SJSA1 (cell line): ENCODE measurements at regions not wholly inside any gene's neighbourhood (a gene's known extent, or its start where the extent isn't known, plus 50 kb on each side); places are given as distances from the start of the nearest gene placed in this dataset.

Experiments used
- DNase-seq, 2 experiments: peaks; one replicate each; pipeline ENCODE4 v3.0.0-alpha.2; 2015 to 2020; ENCODE audit warnings: low spot score in 2 of 2, low read depth in 1 of 2
- H3K27ac ChIP-seq: fragments of 250-450 bp; sonication (Bioruptor Pico); 2 replicates; pipeline ENCODE4 v1.5.1; 2020; ENCODE audit warnings: mild to moderate bottlenecking, moderate library complexity
- H3K27me3 ChIP-seq: fragments of 250-450 bp; sonication (Bioruptor Pico); replicated peaks from 2 replicates; pipeline ENCODE4 v1.5.1; 2020; ENCODE audit warnings: mild to moderate bottlenecking, moderate library complexity
- H3K36me3 ChIP-seq: fragments of 250-450 bp; sonication (Bioruptor Pico); 2 replicates; pipeline ENCODE4 v1.5.1; 2020; ENCODE audit warnings: mild to moderate bottlenecking
- H3K4me1 ChIP-seq: fragments of 250-450 bp; sonication (Bioruptor Pico); replicated peaks from 2 replicates; pipeline ENCODE4 v1.6.1; 2021; ENCODE audit warnings: mild to moderate bottlenecking
- H3K4me3 ChIP-seq: fragments of 250-450 bp; sonication (Bioruptor Pico); 2 replicates; pipeline ENCODE4 v1.5.1; 2020; ENCODE audit warnings: mild to moderate bottlenecking
- H3K9me3 ChIP-seq: fragments of 250-450 bp; sonication (Bioruptor Pico); replicated peaks from 2 replicates; pipeline ENCODE4 v1.5.1; 2020; ENCODE audit warnings: mild to moderate bottlenecking

GRCh38 chr4:155530857-155531256 lies 135.8 kb upstream of the GUCY1A1 start:
- no peaks in the 10 kb centered on the region for H3K27me3 ChIP-seq
- H3K9me3 ChIP-seq = no peaks in the 10 kb centered on the region
- no peak for DNase-seq
- H3K4me3 ChIP-seq = no peak overlapping the region
- H3K36me3 ChIP-seq = no peaks in the 10 kb centered on the region
- no peaks in the 10 kb centered on the region for H3K4me1 ChIP-seq
- no peak overlapping the region for H3K27ac ChIP-seq

GRCh38 chr4:155530290-155530689 lies 136.4 kb upstream of the GUCY1A1 start:
- H3K27ac ChIP-seq = no peak overlapping the region
- no peaks in the 10 kb centered on the region for H3K36me3 ChIP-seq
- no peak overlapping the region for H3K4me3 ChIP-seq
- no peak for DNase-seq
- no peaks in the 10 kb centered on the region for H3K9me3 ChIP-seq
- H3K27me3 ChIP-seq = no peaks in the 10 kb centered on the region
- no peaks in the 10 kb centered on the region for H3K4me1 ChIP-seq

GRCh38 chr4:155529716-155530115 lies 136.9 kb upstream of the GUCY1A1 start:
- H3K4me1 ChIP-seq = no peaks in the 10 kb centered on the region
- H3K4me3 ChIP-seq = no peak overlapping the region
- DNase-seq = no peak
- H3K27ac ChIP-seq = no peak overlapping the region
- no peaks in the 10 kb centered on the region for H3K36me3 ChIP-seq
- H3K9me3 ChIP-seq = no peaks in the 10 kb centered on the region
- no peaks in the 10 kb centered on the region for H3K27me3 ChIP-seq

GRCh38 chr4:155529272-155529671 lies 137.4 kb upstream of the GUCY1A1 start:
- no peak for DNase-seq
- H3K4me1 ChIP-seq = no peaks in the 10 kb centered on the region

GRCh38 chr4:155526452-155527169 lies 140.0 kb upstream of the GUCY1A1 start:
- Histone ChIP-seq H3K27me3 (no peaks in the 10 kb centered on the region), H3K9me3 (no peaks in the 10 kb centered on the region), H3K36me3 (no peaks in the 10 kb centered on the region), H3K27ac (no peak overlapping the region), H3K4me1 (peaks cover 8% of the 10 kb centered on the region; the same call in 1 of the 2 replicates), H3K4me3 (no peak overlapping the region)
- DNase-seq = no peak

More at GRCh38 chr4:155529272-155529671, 137.4 kb upstream of the GUCY1A1 start:
- Histone ChIP-seq H3K4me3 (no peak overlapping the region), H3K36me3 (no peaks in the 10 kb centered on the region), H3K9me3 (no peaks in the 10 kb centered on the region), H3K27me3 (no peaks in the 10 kb centered on the region), H3K27ac (no peak overlapping the region)

GRCh38 chr4:155524926-155525455 lies 141.7 kb upstream of the GUCY1A1 start:
- Histone ChIP-seq H3K27me3 (no peaks in the 10 kb centered on the region), H3K27ac (no peak overlapping the region), H3K36me3 (no peaks in the 10 kb centered on the region), H3K9me3 (0 out of 2 replicates have a peak, but pooled peaks cover 3% of the 10 kb centered on the region), H3K4me1 (peaks cover 8% of the 10 kb centered on the region; the same call in 1 of the 2 replicates), H3K4me3 (no peak overlapping the region)
- no peak for DNase-seq

GRCh38 chr4:155523358-155523757 lies 143.3 kb upstream of the GUCY1A1 start:
- H3K27ac ChIP-seq = no peak overlapping the region
- DNase-seq = no peak
- 0 out of 2 replicates have a peak, but pooled peaks cover 3% of the 10 kb centered on the region for H3K9me3 ChIP-seq
- no peak overlapping the region for H3K4me3 ChIP-seq
- H3K36me3 ChIP-seq = no peaks in the 10 kb centered on the region
- H3K27me3 ChIP-seq = no peaks in the 10 kb centered on the region
- peaks cover 8% of the 10 kb centered on the region; the same call in 1 of the 2 replicates for H3K4me1 ChIP-seq

- no peak overlapping the region for H3K4me3 ChIP-seq
- peak in 1 of 2 experiments; percentile 30 for DNase-seq
- H3K9me3 ChIP-seq = 0 out of 2 replicates have a peak, but pooled peaks cover 3% of the 10 kb centered on the region
- H3K36me3 ChIP-seq = no peaks in the 10 kb centered on the region
- H3K27me3 ChIP-seq = no peaks in the 10 kb centered on the region
- H3K4me1 ChIP-seq = peaks cover 8% of the 10 kb centered on the region; the same call in 1 of the 2 replicates
- H3K27ac ChIP-seq = no peak overlapping the region
Observed at GRCh38 chr4:155522201-155522600, 144.4 kb upstream of the GUCY1A1 start.

- H3K9me3 ChIP-seq = 0 out of 2 replicates have a peak, but pooled peaks cover 3% of the 10 kb centered on the region
- H3K36me3 ChIP-seq = no peaks in the 10 kb centered on the region
- peaks cover 8% of the 10 kb centered on the region; the same call in 1 of the 2 replicates for H3K4me1 ChIP-seq
- no peak for DNase-seq
- H3K27me3 ChIP-seq = no peaks in the 10 kb centered on the region
- no peak overlapping the region for H3K27ac ChIP-seq
- H3K4me3 ChIP-seq = no peak overlapping the region
Observed at GRCh38 chr4:155521382-155521781, 144.6 kb upstream of the MAP9 start.

GRCh38 chr4:155515444-155516075 lies 138.8 kb upstream of the MAP9 start:
- DNase-seq = no peak
- no peaks in the 10 kb centered on the region for H3K4me1 ChIP-seq
- H3K27ac ChIP-seq = no peak overlapping the region
- no peak overlapping the region for H3K4me3 ChIP-seq
- no peaks in the 10 kb centered on the region for H3K27me3 ChIP-seq
- no peaks in the 10 kb centered on the region for H3K36me3 ChIP-seq
- H3K9me3 ChIP-seq = no peaks in the 10 kb centered on the region

- DNase-seq = no peak
- Histone ChIP-seq H3K27me3 (no peaks in the 10 kb centered on the region), H3K36me3 (no peaks in the 10 kb centered on the region), H3K27ac (no peak overlapping the region), H3K4me1 (no peaks in the 10 kb centered on the region), H3K4me3 (no peak overlapping the region), H3K9me3 (no peaks in the 10 kb centered on the region)
Observed at GRCh38 chr4:155514628-155515027, 137.9 kb upstream of the MAP9 start.

GRCh38 chr4:155512817-155513216 lies 136.1 kb upstream of the MAP9 start:
- H3K36me3 ChIP-seq = no peaks in the 10 kb centered on the region
- H3K9me3 ChIP-seq = no peaks in the 10 kb centered on the region
- H3K4me1 ChIP-seq = no peaks in the 10 kb centered on the region
- no peak overlapping the region for H3K4me3 ChIP-seq
- H3K27ac ChIP-seq = no peak overlapping the region
- no peaks in the 10 kb centered on the region for H3K27me3 ChIP-seq
- DNase-seq = no peak

- Histone ChIP-seq H3K36me3 (no peaks in the 10 kb centered on the region), H3K4me3 (no peak overlapping the region), H3K4me1 (no peaks in the 10 kb centered on the region), H3K9me3 (no peaks in the 10 kb centered on the region), H3K27me3 (no peaks in the 10 kb centered on the region), H3K27ac (no peak overlapping the region)
- DNase-seq = no peak
Observed at GRCh38 chr4:155512046-155512445, 135.3 kb upstream of the MAP9 start.

- H3K9me3 ChIP-seq = no peaks in the 10 kb centered on the region
- DNase-seq = no peak
- no peak overlapping the region for H3K4me3 ChIP-seq
- H3K36me3 ChIP-seq = no peaks in the 10 kb centered on the region
- H3K4me1 ChIP-seq = no peaks in the 10 kb centered on the region
- no peaks in the 10 kb centered on the region for H3K27me3 ChIP-seq
- H3K27ac ChIP-seq = no peak overlapping the region
Observed at GRCh38 chr4:155510771-155511170, 134.0 kb upstream of the MAP9 start.
